K562 (cell line): ENCODE measurements at regions not wholly inside any gene's neighbourhood (a gene's known extent, or its start where the extent isn't known, plus 50 kb on each side); places are given as distances from the start of the nearest gene placed in this dataset.

Source experiments
- ATAC-seq: fragments of 200-7000 bp; cut with Tn5 transposase; 3 replicates; pipeline ENCODE4 v1.9.1; 2020; ENCODE audit warnings: moderate library complexity
- BruUV-seq: library from RNA; stranded (reverse); fragments of 400-500 nt; replicated peaks from 2 replicates; lab custom pipeline; 2021; lab: Mats Ljungman, UMichigan
- CTCF ChIA-PET: fragments of 300-600 bp; formaldehyde crosslinking; extraction: SDS; loops from one replicate; lab custom pipeline; 2021; ENCODE audit warnings: low intra/inter-chr PET ratio; lab: Yijun Ruan, JAX
- POLR2A ChIA-PET: fragments of 300-600, 350-650 bp; sonication (Branson Sonifier 250); formaldehyde crosslinking; extraction: SDS; loops from one replicate; lab custom pipeline; 2021; ENCODE audit warnings: antibody characterized with exemption, inconsistent platforms; lab: Yijun Ruan, JAX
- DNase-seq, 4 experiments: peaks; one replicate each; pipeline versions ENCODE4 v3.0.0 to v3.0.0-alpha.2; 2011 to 2018; ENCODE audit warnings: low spot score in 3 of 4, mixed read lengths in 3 of 4; ENCODE audit errors: extremely low read depth in 1 of 4
- FAIRE-seq: peaks from 2 replicates; lab custom pipeline; 2011; peaks lifted over from hg19 to GRCh38; lab: Jason Lieb, UNC
- H2AFZ ChIP-seq: 2 replicates; pipeline ENCODE4 v1.6.0; 2011; ENCODE audit warnings: low read depth, low read length, control low read depth, inconsistent platforms
- H3K27ac ChIP-seq: fragments of 200-600 bp; 3 replicates; pipeline ENCODE4 v1.8.0; 2011; ENCODE audit warnings: low read depth, mild to moderate bottlenecking, control low read depth, inconsistent platforms, low read length, moderate library complexity, mixed read lengths; ENCODE audit errors: extremely low read depth
- H3K27me3 ChIP-seq, 2 experiments: fragments of 300-600 bp in 1 of 2; 2 replicates in 1 of 2; 3 replicates in 1 of 2; pipeline versions ENCODE4 v1.6.0 to v1.8.0; 2011; ENCODE audit warnings: inconsistent platforms in 2 of 2, low read length in 2 of 2, mild to moderate bottlenecking in 1 of 2, mixed read lengths in 1 of 2, moderate library complexity in 1 of 2; ENCODE audit not compliant: control insufficient read depth in 2 of 2, insufficient read depth in 2 of 2
- H3K36me3 ChIP-seq: fragments of 300-600 bp; 3 replicates; pipeline ENCODE4 v1.8.0; 2011; ENCODE audit warnings: mild to moderate bottlenecking, low read length, inconsistent platforms; ENCODE audit not compliant: control insufficient read depth, insufficient read depth
- H3K4me1 ChIP-seq, 2 experiments: fragments of 200-600 bp in 1 of 2; replicated peaks in 1 of 2; 2 replicates in 1 of 2; 3 replicates in 1 of 2; pipeline versions ENCODE4 v1.5.1 to v1.8.0; 2011; ENCODE audit warnings: inconsistent platforms in 2 of 2, low read length in 2 of 2, mild to moderate bottlenecking in 1 of 2, mixed read lengths in 1 of 2, moderate library complexity in 1 of 2; ENCODE audit not compliant: control insufficient read depth in 2 of 2, insufficient read depth in 2 of 2
- H3K4me2 ChIP-seq: 2 replicates; pipeline ENCODE4 v1.6.1; 2011; ENCODE audit warnings: low read length, control low read depth, inconsistent platforms, mixed read lengths; ENCODE audit not compliant: insufficient read depth
- H3K4me3 ChIP-seq: fragments of 200-600 bp; sonication (generic), shearing (Covaris generic); 2 replicates; pipeline ENCODE4 v1.5.1; 2016; ENCODE audit warnings: control low read depth, inconsistent platforms
- H3K79me2 ChIP-seq: fragments of 200-600 bp; 3 replicates; pipeline ENCODE4 v1.8.0; 2011; ENCODE audit warnings: low read length, inconsistent platforms; ENCODE audit not compliant: control insufficient read depth, insufficient read depth
- H3K9ac ChIP-seq, 2 experiments: 2 replicates each; pipeline versions ENCODE4 v1.6.0 to v1.6.1; 2011; ENCODE audit warnings: low read depth in 2 of 2, low read length in 2 of 2, control low read depth in 1 of 2, inconsistent platforms in 1 of 2, mild to moderate bottlenecking in 1 of 2, mixed read lengths in 1 of 2; ENCODE audit not compliant: insufficient read depth in 1 of 2
- H3K9me1 ChIP-seq: one replicate; pipeline ENCODE4 v1.6.0; 2011; ENCODE audit warnings: inconsistent platforms, mild to moderate bottlenecking, low read length, moderate library complexity; ENCODE audit not compliant: control insufficient read depth, insufficient read depth
- H3K9me3 ChIP-seq: replicated peaks from 2 replicates; pipeline ENCODE4 v1.5.1; 2011; ENCODE audit warnings: low read depth, low read length, inconsistent platforms; ENCODE audit not compliant: control insufficient read depth, insufficient read depth
- H4K20me1 ChIP-seq: replicated peaks from 2 replicates; pipeline ENCODE4 v1.6.1; 2011; ENCODE audit warnings: low read length, inconsistent platforms, mixed read lengths; ENCODE audit not compliant: control insufficient read depth, insufficient read depth
- EP300 ChIP-seq: IDR thresholded peaks from 2 replicates; pipeline ENCODE4 v1.6.1; 2012; ENCODE audit warnings: low read length, improper control_type of control experiment
- HDAC2 ChIP-seq: fragments of 450-650 bp; IDR thresholded peaks from 2 replicates; pipeline ENCODE4 v1.6.1; 2016; ENCODE audit warnings: mild to moderate bottlenecking
- SREBF1 ChIP-seq: fragments of 150-350 bp; IDR thresholded peaks from 2 replicates; pipeline ENCODE4 v1.6.1; 2014; ENCODE audit warnings: antibody characterized with exemption, low read depth, low read length, borderline replicate concordance
- ZMIZ1 ChIP-seq, 2 experiments: fragments of 150-350 bp in 1 of 2; IDR thresholded peaks; 2 replicates each; pipeline ENCODE4 v1.6.1; 2012 to 2016; ENCODE audit warnings: low read depth in 2 of 2, low read length in 2 of 2, mild to moderate bottlenecking in 1 of 2, moderate library complexity in 1 of 2
- in situ Hi-C: fragments of 300-500 bp; cut with MboI; formaldehyde crosslinking; loops from 4 replicates; pipeline ENCODE4 v1.15.0; 2018; ENCODE audit warnings: inconsistent platforms, mixed read lengths
- intact Hi-C: fragments of 100-400 bp; cut with micrococcal nuclease; formaldehyde crosslinking; loops from 2 replicates; pipeline ENCODE4 v1.14.2; 2022

- ChIA-PET POLR2A (no interaction called here), CTCF (no interaction called here)
- ATAC-seq (no peak), FAIRE-seq (no peak), DNase-seq (no peak)
- Histone ChIP-seq H3K79me2 (no peaks in the 10 kb centered on the region), H3K27me3 (no peaks in the 10 kb centered on the region), H3K9me1 (no peaks in the 10 kb centered on the region), H3K4me3 (no peak overlapping the region), H3K36me3 (no peaks in the 10 kb centered on the region), H3K9ac (no peak overlapping the region), H3K9me3 (no peaks in the 10 kb centered on the region), H3K4me1 (no peaks in the 10 kb centered on the region), H3K4me2 (no peak overlapping the region), H2AFZ (no peak overlapping the region), H3K27ac (no peak overlapping the region), H4K20me1 (no peaks in the 10 kb centered on the region)
- TF ChIP-seq HDAC2 (no peak), SREBF1 (no peak), EP300 (no peak), ZMIZ1 (IDR thresholded peaks at IDR 0.05; ENCODE audit: low read depth in 2 of 2, low read length in 2 of 2) (no peak)
- intact Hi-C loops: no loop called here
- in situ Hi-C loops: no loop called here
- no TSS peak for BruUV-seq
Observed at GRCh38 chr14:48553443-48553842, 878.0 kb upstream of the MDGA2 start.
